Vagina (tissue), 2 donors: ENCODE measurements at regions not wholly inside any gene's neighbourhood (a gene's known extent, or its start where the extent isn't known, plus 50 kb on each side); places are given as distances from the start of the nearest gene placed in this dataset.

Experiments
- CTCF ChIP-seq, 3 experiments: fragments of 450-650 bp in 2 of 3; fragments of 200-600 bp in 1 of 3; sonication (generic) in 1 of 3; IDR thresholded peaks; one replicate each; pipeline ENCODE4 v1.5.1; 2017 to 2019; ENCODE audit warnings: antibody characterized with exemption in 3 of 3, mild to moderate bottlenecking in 2 of 3, moderate library complexity in 2 of 3
- POLR2AphosphoS5 ChIP-seq, 2 donors: sonication (generic); formaldehyde crosslinking; IDR thresholded peaks; one replicate each; pipeline ENCODE4 v1.9.0; 2017; ENCODE audit warnings: antibody characterized with exemption in 2 of 2, mild to moderate bottlenecking in 2 of 2, low read depth in 1 of 2; ENCODE audit not compliant: insufficient read depth in 1 of 2

GRCh38 chr2:81495556-81495955 is 1191.0 kb upstream of the LRRTM1 start:
- TF ChIP-seq POLR2AphosphoS5 (IDR thresholded peaks at IDR 0.05; ENCODE audit: insufficient read depth in 1 of 2, low read depth in 1 of 2) (no peak), CTCF (IDR thresholded peaks at IDR 0.05) (no peak)
